ENCODE measurements at regions not wholly inside any gene's neighbourhood (a gene's known extent, or its start where the extent isn't known, plus 50 kb on each side); places are given as distances from the start of the nearest gene placed in this dataset.

DNA sequence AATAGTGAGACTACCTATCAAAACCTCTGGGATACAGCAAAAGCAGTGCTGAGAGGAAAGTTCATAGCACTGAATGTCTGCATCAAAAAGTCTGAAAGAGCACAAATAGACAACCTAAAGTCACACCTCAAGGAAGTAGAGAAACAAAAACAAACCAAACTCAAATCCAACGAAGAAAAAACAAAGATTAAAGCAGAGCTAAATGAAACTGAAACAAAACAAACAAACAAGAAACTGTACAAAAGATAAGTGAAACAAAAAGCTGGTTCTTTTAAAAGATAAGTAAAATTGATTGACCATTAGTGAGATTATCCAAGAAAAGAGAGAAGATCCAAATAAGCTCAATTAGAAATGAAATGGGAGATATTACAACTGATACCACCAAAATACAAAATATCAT is 378.3 kb upstream of the NDST4 start:
- Histone ChIP-seq H3T11ph (ENCODE audit: low read length) (no peak overlapping the region), H2BK20ac (ENCODE audit: low read depth, low read length, poor library complexity, severe bottlenecking) (no peak overlapping the region), H3K23ac (ENCODE audit: insufficient read length, low read depth, low read length) (no peak overlapping the region), H3K9me3 (ENCODE audit: control insufficient read depth, low read depth, low read length) (no peaks in the 10 kb centered on the region), H3K23me2 (ENCODE audit: insufficient read length, low read depth, low read length, poor library complexity, severe bottlenecking) (no peaks in the 10 kb centered on the region), H2BK120ac (ENCODE audit: low read depth, low read length, poor library complexity, severe bottlenecking) (no peak overlapping the region), H3K4ac (ENCODE audit: low read depth, low read length) (no peak overlapping the region), H3K18ac (ENCODE audit: insufficient read length, low read depth, low read length) (no peak overlapping the region), H3K27ac (ENCODE audit: insufficient read length, low read depth, low read length) (no peak overlapping the region), H4K5ac (ENCODE audit: insufficient read length, low read depth, low read length) (no peak overlapping the region), H4K91ac (ENCODE audit: insufficient read length, low read depth, low read length) (no peak overlapping the region), H4K20me1 (ENCODE audit: control insufficient read depth, insufficient read depth, insufficient read length) (no peaks in the 10 kb centered on the region), H2AK5ac (ENCODE audit: insufficient read length, low read length) (no peak overlapping the region), H2AFZ (ENCODE audit: low read length) (no peak overlapping the region), H3K27me3 (ENCODE audit: insufficient read depth, low read length) (no peaks in the 10 kb centered on the region), H3K4me2 (ENCODE audit: insufficient read depth, insufficient read length, low read length) (no peak overlapping the region), H3K9ac (ENCODE audit: extremely low read depth, insufficient read length, low read length) (no peak overlapping the region), H4K8ac (replicated peaks; ENCODE audit: insufficient read length, low read depth, low read length) (no peak overlapping the region), H2BK15ac (ENCODE audit: low read depth, low read length) (no peak overlapping the region), H2BK5ac (ENCODE audit: insufficient read length, low read length) (no peak overlapping the region), H3K79me1 (ENCODE audit: insufficient read depth, low read depth, low read length, poor library complexity, severe bottlenecking) (no peaks in the 10 kb centered on the region), H3K56ac (ENCODE audit: insufficient read length, low read depth, low read length) (no peak overlapping the region), H3K4me1 (ENCODE audit: insufficient read depth, low read length) (no peaks in the 10 kb centered on the region), H3K79me2 (ENCODE audit: insufficient read depth, low read length) (no peaks in the 10 kb centered on the region), H2BK12ac (ENCODE audit: insufficient read length, low read depth, low read length) (no peak overlapping the region), H3K14ac (ENCODE audit: insufficient read depth, low read length) (no peak overlapping the region)
- H3K9me3 Mint-ChIP-seq = peaks cover 2% of the 10 kb centered on the region in 2 experiments; a peak in 3 of 5 replicates
- H3K27me3 Mint-ChIP-seq (ENCODE audit: low read depth) = no peaks in the 10 kb centered on the region
- DNase-seq = no peak
- no CpG with 5 or more reads among the region's 1 CpG for WGBS (ENCODE audit: extremely low coverage, insufficient read length, low lambda C conversion rate)
- H3K36me3 Mint-ChIP-seq (ENCODE audit: insufficient read depth in 1 of 3, low read depth in 3 of 3) = peaks cover 0 to 8% (median 0%) of the 10 kb centered on the region in 3 experiments; a peak in 3 of 7 replicates
- peaks cover 2 to 9% of the 10 kb centered on the region in 2 experiments; a peak in 2 of 4 replicates for H3K4me1 Mint-ChIP-seq
- H3K4me3 Mint-ChIP-seq = no peak overlapping the region
- TF ChIP-seq, protein P1, sequence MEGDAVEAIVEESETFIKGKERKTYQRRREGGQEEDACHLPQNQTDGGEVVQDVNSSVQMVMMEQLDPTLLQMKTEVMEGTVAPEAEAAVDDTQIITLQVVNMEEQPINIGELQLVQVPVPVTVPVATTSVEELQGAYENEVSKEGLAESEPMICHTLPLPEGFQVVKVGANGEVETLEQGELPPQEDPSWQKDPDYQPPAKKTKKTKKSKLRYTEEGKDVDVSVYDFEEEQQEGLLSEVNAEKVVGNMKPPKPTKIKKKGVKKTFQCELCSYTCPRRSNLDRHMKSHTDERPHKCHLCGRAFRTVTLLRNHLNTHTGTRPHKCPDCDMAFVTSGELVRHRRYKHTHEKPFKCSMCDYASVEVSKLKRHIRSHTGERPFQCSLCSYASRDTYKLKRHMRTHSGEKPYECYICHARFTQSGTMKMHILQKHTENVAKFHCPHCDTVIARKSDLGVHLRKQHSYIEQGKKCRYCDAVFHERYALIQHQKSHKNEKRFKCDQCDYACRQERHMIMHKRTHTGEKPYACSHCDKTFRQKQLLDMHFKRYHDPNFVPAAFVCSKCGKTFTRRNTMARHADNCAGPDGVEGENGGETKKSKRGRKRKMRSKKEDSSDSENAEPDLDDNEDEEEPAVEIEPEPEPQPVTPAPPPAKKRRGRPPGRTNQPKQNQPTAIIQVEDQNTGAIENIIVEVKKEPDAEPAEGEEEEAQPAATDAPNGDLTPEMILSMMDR (conservative IDR thresholded peaks at IDR 0.05) = no peak
- H3K27ac Mint-ChIP-seq = no peak overlapping the region
